ENCODE measurements at regions not wholly inside any gene's neighbourhood (a gene's known extent, or its start where the extent isn't known, plus 50 kb on each side); places are given as distances from the start of the nearest gene placed in this dataset.
"Not testable (repeated sequence)": the region's sequence is repeated elsewhere in the genome, so short reads cannot be mapped to it uniquely, and the experiment has no call there.

GRCh38 chr5:145585443-145586148 lies 249.5 kb downstream of the PRELID2 start:
- DNase-seq (ENCODE audit: low read depth in 2 of 3, low spot score in 2 of 3) = no peak

DNA sequence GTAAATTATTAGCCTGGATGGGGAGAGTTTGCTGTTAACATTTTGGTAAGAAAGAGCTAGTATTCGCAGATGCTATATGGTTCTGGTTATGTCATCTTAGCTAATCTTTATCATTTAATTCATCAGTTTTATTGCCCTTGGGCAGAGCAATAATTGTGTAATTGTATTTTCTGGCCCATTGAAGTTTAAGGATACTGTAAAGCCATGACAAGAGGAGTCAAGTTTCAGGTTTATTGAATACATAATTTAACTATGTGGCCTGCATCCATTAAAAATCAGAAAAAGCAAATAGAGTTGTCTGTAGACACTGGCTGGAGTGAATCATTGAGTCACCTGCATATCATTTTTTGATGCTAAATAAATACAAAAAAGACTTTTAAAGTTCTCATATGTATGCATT lies 255.8 kb downstream of the PRELID2 start:
- no peak for DNase-seq (ENCODE audit: low read depth in 2 of 3, low spot score in 2 of 3)

GRCh38 chr5:145574889-145575573 lies 260.1 kb downstream of the PRELID2 start:
- no peak for DNase-seq (ENCODE audit: low read depth in 2 of 3, low spot score in 2 of 3)

GRCh38 chr5:145568581-145568980 lies 266.6 kb downstream of the PRELID2 start:
- DNase-seq (ENCODE audit: low read depth in 2 of 3, low spot score in 2 of 3) = no peak

- no peak for DNase-seq (ENCODE audit: low read depth in 2 of 3, low spot score in 2 of 3)
Measured at GRCh38 chr5:145562931-145563330, 272.2 kb downstream of the PRELID2 start.

GRCh38 chr5:145558288-145558687 lies 276.9 kb downstream of the PRELID2 start:
- DNase-seq (ENCODE audit: low read depth in 2 of 3, low spot score in 2 of 3) = no peak

DNA sequence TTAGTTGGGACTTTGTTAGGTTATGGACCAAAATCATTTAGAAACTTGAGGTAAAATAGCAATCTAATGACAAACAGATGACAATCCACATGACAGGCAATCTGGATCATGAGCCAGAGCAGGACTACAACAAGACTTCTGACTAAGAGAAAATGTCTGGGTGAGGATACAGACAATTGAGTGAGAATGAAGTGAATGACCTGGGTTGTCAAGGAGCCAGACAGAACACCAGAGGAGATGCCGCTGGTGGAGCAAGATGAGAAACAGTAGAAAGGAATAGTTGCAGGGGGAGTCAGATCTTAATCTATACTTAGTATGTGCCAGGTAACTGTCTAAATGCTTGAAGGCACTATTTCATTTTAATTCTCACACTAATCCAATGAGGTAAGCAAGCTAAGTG lies 277.8 kb downstream of the PRELID2 start:
- DNase-seq (ENCODE audit: low read depth in 2 of 3, low spot score in 2 of 3) = no peak

- DNase-seq (ENCODE audit: low read depth in 2 of 3, low spot score in 2 of 3) = no peak
Measured at GRCh38 chr5:145554399-145554798, 280.7 kb downstream of the PRELID2 start.

GRCh38 chr5:145553177-145553576 lies 282.0 kb downstream of the PRELID2 start:
- no peak for DNase-seq (ENCODE audit: low read depth in 2 of 3, low spot score in 2 of 3)

DNA sequence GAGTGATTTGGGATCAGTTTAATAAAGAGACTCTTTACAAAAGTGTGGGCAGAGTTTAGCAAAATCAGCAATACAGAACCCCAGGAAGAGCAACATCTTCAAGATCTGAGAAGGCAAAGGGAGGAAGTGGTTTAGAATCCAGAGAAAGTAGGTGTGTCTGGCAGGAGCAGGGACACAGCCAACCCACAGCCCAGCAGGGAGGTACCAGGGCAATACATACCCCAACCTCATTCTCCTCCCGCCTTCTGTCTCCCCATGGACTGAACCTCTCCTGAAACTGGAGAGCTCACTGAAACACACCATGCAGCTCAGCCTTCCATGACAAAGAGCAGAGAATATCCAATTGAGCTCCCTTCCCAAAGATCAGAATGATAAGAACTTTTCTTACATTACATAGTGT lies 283.4 kb downstream of the PRELID2 start:
- DNase-seq (ENCODE audit: low read depth in 2 of 3, low spot score in 2 of 3) = no peak

- DNase-seq (ENCODE audit: low read depth in 2 of 3, low spot score in 2 of 3) = no peak
Measured at GRCh38 chr5:145548097-145548496, 287.0 kb downstream of the PRELID2 start.

DNA sequence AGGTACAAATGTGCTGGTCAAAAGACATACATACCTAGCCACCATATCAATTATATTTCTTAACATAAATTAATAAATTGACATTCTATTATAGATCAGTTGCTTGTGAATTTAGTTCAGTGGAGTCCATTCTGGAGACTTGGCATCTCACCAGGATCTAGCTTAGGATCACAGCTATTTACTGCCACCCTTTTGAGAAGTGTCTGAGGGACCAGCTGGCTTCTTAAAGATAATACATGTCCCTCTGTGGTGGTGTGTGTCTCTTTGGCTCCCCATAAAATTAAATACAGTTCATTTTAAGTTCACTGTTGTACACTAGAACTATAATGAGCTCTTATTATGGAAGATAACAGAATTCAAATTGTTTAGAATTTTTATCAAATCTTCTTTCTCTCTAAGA lies 290.7 kb downstream of the PRELID2 start:
- no peak for DNase-seq (ENCODE audit: low read depth in 2 of 3, low spot score in 2 of 3)

GRCh38 chr5:145543968-145544367 lies 291.2 kb downstream of the PRELID2 start:
- no peak for DNase-seq (ENCODE audit: low read depth in 2 of 3, low spot score in 2 of 3)

GRCh38 chr5:145540375-145540774 lies 294.8 kb downstream of the PRELID2 start:
- no peak for DNase-seq (ENCODE audit: low read depth in 2 of 3, low spot score in 2 of 3)

GRCh38 chr5:145539201-145539600 lies 295.9 kb downstream of the PRELID2 start:
- no peak for DNase-seq (ENCODE audit: low read depth in 2 of 3, low spot score in 2 of 3)

DNA sequence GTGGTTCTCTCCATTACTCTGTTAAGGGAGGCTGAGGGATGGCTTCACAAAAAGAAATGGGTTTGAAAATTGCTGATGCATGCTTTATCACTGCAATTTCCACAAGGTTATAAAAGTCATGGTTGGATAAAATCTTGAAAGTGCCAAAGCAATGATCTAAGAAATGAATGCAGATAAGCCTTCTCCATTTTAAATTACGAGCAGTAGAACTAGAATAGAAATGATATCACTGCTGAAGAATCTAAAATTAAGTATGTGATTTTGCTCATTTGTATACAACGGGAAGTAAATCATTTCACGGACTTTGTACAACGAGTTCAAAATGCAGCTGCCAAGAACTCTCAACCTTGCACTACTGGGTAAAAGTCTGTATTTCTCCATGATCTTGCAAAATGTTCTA lies 299.0 kb downstream of the PRELID2 start:
- no peak for DNase-seq (ENCODE audit: low read depth in 2 of 3, low spot score in 2 of 3)

DNA sequence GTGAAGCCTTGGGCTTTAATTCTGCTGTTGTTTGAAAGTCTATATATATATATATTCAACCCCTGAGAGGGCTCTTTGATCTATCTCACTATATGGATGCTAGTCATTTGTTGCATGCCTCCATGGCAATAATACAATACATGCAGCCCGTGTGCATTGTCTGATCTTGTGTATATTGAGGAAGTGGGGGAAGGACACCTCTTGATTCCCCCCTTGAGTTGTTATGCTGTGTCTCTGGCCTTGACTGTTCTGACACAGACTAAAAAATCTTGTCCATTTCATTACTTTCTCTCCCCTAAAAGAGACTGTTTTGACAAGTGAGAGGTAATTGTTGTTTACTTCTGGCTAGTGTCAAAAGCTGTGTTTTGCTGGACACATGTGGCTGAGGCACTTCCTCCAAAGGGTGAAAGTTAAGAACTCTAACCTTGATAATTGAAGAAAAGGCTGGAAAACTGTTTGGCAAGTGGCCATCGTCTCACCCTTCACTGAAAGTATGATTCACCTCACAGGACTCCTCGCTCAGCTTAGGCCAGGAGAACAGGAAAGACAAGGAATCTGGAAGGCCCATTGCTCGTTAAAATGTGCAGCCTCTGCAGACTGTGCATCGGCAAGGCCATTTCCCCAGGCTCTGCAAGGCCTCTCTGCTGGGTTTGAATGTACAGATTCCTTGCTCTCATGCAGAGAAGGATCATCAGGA lies 304.0 kb downstream of the PRELID2 start:
- no peak for DNase-seq (ENCODE audit: low read depth in 2 of 3, low spot score in 2 of 3)

- no peak for DNase-seq (ENCODE audit: low read depth in 2 of 3, low spot score in 2 of 3)
Measured at GRCh38 chr5:145521523-145521922, 313.6 kb downstream of the PRELID2 start.

DNA sequence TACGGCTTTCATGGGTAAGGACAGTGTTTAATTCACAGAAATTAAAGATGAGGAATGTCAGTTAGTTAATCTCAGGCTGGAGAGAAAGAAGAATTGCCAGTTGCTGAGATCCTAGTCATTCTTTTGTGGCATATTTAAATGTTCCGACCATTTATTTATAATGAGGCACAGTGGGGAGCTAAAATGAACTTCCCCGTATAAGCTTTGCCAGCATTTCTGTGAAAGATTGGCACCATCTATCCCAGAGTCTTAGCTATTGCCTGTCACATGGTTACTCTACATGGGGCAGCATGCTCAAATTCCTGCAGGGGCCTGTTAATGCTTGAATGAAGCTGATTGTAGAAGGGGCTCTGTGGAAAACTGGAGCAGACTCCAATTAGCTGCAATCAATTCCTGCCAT lies 314.1 kb downstream of the PRELID2 start:
- no peak for DNase-seq (ENCODE audit: low read depth in 2 of 3, low spot score in 2 of 3)

- no peak for DNase-seq (ENCODE audit: low read depth in 2 of 3, low spot score in 2 of 3)
Measured at GRCh38 chr5:145520335-145520734, 314.8 kb downstream of the PRELID2 start.

- DNase-seq (ENCODE audit: low read depth in 2 of 3, low spot score in 2 of 3) = not testable (repeated sequence)
Measured at GRCh38 chr5:145517588-145517987, 317.6 kb downstream of the PRELID2 start.

- DNase-seq (ENCODE audit: low read depth in 2 of 3, low spot score in 2 of 3) = no peak
Measured at GRCh38 chr5:145511351-145511750, 323.8 kb downstream of the PRELID2 start.

All from hematopoietic multipotent progenitor cell (in vitro differentiated cells).